ENCODE measurements at regions not wholly inside any gene's neighbourhood (a gene's known extent, or its start where the extent isn't known, plus 50 kb on each side); places are given as distances from the start of the nearest gene placed in this dataset.

DNA sequence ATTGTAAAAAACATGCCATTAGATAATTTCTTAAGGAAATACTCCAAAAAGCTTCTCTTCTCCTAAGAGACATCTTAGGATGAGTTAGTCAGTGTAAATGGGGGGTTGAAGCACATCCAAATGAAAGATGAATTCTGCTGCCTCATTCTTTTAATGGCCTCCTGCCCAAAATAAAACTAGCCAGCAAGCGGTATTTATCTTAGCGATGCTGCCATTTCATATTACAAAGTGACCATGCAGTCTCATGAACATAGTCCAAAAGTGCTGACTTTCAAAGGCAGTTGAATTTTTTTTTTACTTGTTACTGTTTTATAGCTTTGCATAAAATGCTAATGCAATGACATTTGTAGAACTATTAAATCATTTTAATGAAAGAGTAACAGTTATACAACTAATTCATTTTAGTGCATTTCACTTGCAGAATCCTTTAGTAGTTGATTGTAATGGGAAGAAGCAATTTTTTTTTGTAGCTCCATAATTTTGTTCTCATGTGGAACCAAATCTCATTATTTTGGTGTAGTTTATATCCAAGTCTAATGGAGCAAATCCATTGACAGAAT lies 151.5 kb downstream of the CAVIN4 start:
- TF ChIP-seq, protein P1, sequence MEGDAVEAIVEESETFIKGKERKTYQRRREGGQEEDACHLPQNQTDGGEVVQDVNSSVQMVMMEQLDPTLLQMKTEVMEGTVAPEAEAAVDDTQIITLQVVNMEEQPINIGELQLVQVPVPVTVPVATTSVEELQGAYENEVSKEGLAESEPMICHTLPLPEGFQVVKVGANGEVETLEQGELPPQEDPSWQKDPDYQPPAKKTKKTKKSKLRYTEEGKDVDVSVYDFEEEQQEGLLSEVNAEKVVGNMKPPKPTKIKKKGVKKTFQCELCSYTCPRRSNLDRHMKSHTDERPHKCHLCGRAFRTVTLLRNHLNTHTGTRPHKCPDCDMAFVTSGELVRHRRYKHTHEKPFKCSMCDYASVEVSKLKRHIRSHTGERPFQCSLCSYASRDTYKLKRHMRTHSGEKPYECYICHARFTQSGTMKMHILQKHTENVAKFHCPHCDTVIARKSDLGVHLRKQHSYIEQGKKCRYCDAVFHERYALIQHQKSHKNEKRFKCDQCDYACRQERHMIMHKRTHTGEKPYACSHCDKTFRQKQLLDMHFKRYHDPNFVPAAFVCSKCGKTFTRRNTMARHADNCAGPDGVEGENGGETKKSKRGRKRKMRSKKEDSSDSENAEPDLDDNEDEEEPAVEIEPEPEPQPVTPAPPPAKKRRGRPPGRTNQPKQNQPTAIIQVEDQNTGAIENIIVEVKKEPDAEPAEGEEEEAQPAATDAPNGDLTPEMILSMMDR (IDR thresholded peaks at IDR 0.05) = no peak
- no peak for TF ChIP-seq POLR2A (IDR thresholded peaks at IDR 0.05)
- no peak overlapping the region for H3K27ac ChIP-seq
- no peaks in the 10 kb centered on the region for H3K9me3 ChIP-seq
- no peaks in the 10 kb centered on the region for H3K27me3 ChIP-seq
- H3K4me3 ChIP-seq = no peak overlapping the region
- H3K36me3 ChIP-seq = no peaks in the 10 kb centered on the region
- 68 to 76% (median 71%) methylated on average over 2 of the region's 2 CpGs for WGBS, 4 donors
- no peaks in the 10 kb centered on the region for H3K4me1 ChIP-seq
- no peak for DNase-seq
- intact Hi-C loops (cut with DNase I) = no loop called here
- ATAC-seq = no peak

- DNase-seq (no peak), ATAC-seq (no peak)
- Histone ChIP-seq H3K4me1 (no peaks in the 10 kb centered on the region), H3K27me3 (no peaks in the 10 kb centered on the region), H3K36me3 (no peaks in the 10 kb centered on the region), H3K27ac (no peak overlapping the region), H3K4me3 (no peak overlapping the region), H3K9me3 (no peaks in the 10 kb centered on the region)
- TF ChIP-seq, protein P1 (IDR thresholded peaks at IDR 0.05) = no peak
- no peak for TF ChIP-seq POLR2A (IDR thresholded peaks at IDR 0.05)
- intact Hi-C loops (cut with DNase I) = no loop called here
- WGBS, 4 donors = 49 to 70% (median 66%) methylated on average over 2 of the region's 2 CpGs
Measured at GRCh38 chr9:100730086-100730485, 152.2 kb downstream of the CAVIN4 start.

GRCh38 chr9:100731038-100731556 lies 153.2 kb downstream of the CAVIN4 start:
- H3K27me3 ChIP-seq = no peaks in the 10 kb centered on the region
- intact Hi-C loops (cut with DNase I) = no loop called here
- no peaks in the 10 kb centered on the region for H3K9me3 ChIP-seq
- H3K4me3 ChIP-seq = no peak overlapping the region
- H3K36me3 ChIP-seq = no peaks in the 10 kb centered on the region
- TF ChIP-seq POLR2A (IDR thresholded peaks at IDR 0.05) = no peak
- TF ChIP-seq, protein P1 (IDR thresholded peaks at IDR 0.05) = no peak
- no peak for DNase-seq
- H3K4me1 ChIP-seq = no peaks in the 10 kb centered on the region
- no peak for ATAC-seq
- WGBS, 4 donors = 92 to 95% (median 93%) methylated on average over 17 to 18 of the region's 18 CpGs
- no peak overlapping the region for H3K27ac ChIP-seq

DNA sequence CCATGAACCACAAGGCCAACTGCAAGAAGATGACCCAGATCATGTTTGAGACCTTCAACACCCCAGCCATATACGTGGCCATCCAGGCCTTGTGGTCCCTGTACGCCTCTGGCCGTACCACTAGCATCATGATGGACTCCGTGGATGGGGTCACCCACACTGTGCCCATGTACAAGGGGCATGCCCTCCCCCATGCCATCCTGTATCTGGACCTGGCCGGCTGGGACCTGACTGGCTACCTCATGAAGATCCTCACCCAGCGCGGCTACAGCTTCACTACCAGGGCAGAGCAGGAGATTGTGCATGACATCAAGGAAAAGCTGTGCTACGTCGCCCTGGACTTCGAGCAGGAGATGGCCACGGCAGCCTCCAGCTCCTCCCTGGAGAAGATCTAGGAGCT lies 153.7 kb downstream of the CAVIN4 start:
- 94 to 99% (median 95%) methylated on average over 8 to 11 of the region's 11 CpGs for WGBS, 4 donors
- Histone ChIP-seq H3K4me1 (no peaks in the 10 kb centered on the region), H3K9me3 (no peaks in the 10 kb centered on the region), H3K27me3 (no peaks in the 10 kb centered on the region), H3K36me3 (no peaks in the 10 kb centered on the region), H3K4me3 (no peak overlapping the region), H3K27ac (no peak overlapping the region)
- DNase-seq (no peak), ATAC-seq (no peak)
- TF ChIP-seq, protein P1 (IDR thresholded peaks at IDR 0.05) = no peak
- no peak for TF ChIP-seq POLR2A (IDR thresholded peaks at IDR 0.05)
- intact Hi-C loops (cut with DNase I) = no loop called here

All from heart left ventricle (tissue), 16 donors.